ENCODE measurements at regions not wholly inside any gene's neighbourhood (a gene's known extent, or its start where the extent isn't known, plus 50 kb on each side); places are given as distances from the start of the nearest gene placed in this dataset.

DNA sequence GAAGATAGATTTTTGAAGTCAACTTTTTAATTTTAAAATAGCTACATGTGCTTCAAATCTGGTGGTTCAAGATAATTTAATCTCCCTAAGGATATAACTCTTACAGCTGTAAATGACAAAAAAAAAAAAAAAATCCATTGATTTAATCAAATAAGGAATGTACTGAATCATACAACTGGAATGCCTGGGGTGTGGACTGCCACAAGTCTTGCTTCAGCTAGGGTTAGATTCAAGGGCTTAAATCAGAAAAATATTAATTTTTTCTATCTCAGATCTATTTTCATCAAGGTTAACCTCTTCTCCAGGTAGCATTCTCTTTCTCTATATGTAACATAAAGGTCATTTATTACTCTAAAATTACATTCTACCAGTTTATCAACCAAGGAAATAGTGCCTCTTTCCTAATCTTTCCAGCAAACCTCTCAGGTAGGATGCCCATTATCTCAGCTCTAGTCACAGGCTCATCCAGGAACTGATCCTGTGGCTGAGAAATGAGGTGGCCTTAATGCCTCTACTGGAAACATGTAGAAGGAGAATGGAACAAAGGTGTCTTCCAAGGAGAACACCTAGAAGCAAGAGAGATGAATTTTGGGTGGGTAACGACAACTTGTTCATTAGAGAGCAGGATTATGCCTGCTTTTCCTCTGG, 466.9 kb downstream of the CBLN4 start:
- H3K9me3 Mint-ChIP-seq (ENCODE audit: low read depth): peaks cover 21% of the 10 kb centered on the region
- H3K27me3 Mint-ChIP-seq (ENCODE audit: low read depth): no peaks in the 10 kb centered on the region
- no peak overlapping the region for H3K4me3 Mint-ChIP-seq (ENCODE audit: unreplicated experiment)
- DNase-seq (ENCODE audit: low spot score): no peak
- TF ChIP-seq, protein P1, sequence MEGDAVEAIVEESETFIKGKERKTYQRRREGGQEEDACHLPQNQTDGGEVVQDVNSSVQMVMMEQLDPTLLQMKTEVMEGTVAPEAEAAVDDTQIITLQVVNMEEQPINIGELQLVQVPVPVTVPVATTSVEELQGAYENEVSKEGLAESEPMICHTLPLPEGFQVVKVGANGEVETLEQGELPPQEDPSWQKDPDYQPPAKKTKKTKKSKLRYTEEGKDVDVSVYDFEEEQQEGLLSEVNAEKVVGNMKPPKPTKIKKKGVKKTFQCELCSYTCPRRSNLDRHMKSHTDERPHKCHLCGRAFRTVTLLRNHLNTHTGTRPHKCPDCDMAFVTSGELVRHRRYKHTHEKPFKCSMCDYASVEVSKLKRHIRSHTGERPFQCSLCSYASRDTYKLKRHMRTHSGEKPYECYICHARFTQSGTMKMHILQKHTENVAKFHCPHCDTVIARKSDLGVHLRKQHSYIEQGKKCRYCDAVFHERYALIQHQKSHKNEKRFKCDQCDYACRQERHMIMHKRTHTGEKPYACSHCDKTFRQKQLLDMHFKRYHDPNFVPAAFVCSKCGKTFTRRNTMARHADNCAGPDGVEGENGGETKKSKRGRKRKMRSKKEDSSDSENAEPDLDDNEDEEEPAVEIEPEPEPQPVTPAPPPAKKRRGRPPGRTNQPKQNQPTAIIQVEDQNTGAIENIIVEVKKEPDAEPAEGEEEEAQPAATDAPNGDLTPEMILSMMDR (IDR thresholded peaks at IDR 0.05): no peak
- H3K27ac Mint-ChIP-seq (ENCODE audit: unreplicated experiment): no peak overlapping the region
- H3K4me1 Mint-ChIP-seq (ENCODE audit: low read depth): no peaks in the 10 kb centered on the region
- no peaks in the 10 kb centered on the region for H3K36me3 Mint-ChIP-seq (ENCODE audit: low read depth)

GRCh38 chr20:55535366-55535765, 470.0 kb downstream of the CBLN4 start:
- Mint-ChIP-seq H3K36me3 (ENCODE audit: low read depth) (no peaks in the 10 kb centered on the region), H3K27me3 (ENCODE audit: low read depth) (no peaks in the 10 kb centered on the region), H3K4me1 (ENCODE audit: low read depth) (no peaks in the 10 kb centered on the region), H3K4me3 (ENCODE audit: unreplicated experiment) (no peak overlapping the region), H3K27ac (ENCODE audit: unreplicated experiment) (no peak overlapping the region), H3K9me3 (ENCODE audit: low read depth) (peaks cover 21% of the 10 kb centered on the region)
- no peak for DNase-seq (ENCODE audit: low spot score)
- TF ChIP-seq, protein P1 (IDR thresholded peaks at IDR 0.05): no peak

GRCh38 chr20:55533632-55534031, 471.7 kb downstream of the CBLN4 start:
- H3K27me3 Mint-ChIP-seq (ENCODE audit: low read depth): no peaks in the 10 kb centered on the region
- no peak for DNase-seq (ENCODE audit: low spot score)
- peaks cover 19% of the 10 kb centered on the region for H3K9me3 Mint-ChIP-seq (ENCODE audit: low read depth)
- no peaks in the 10 kb centered on the region for H3K36me3 Mint-ChIP-seq (ENCODE audit: low read depth)
- H3K4me3 Mint-ChIP-seq (ENCODE audit: unreplicated experiment): no peak overlapping the region
- no peaks in the 10 kb centered on the region for H3K4me1 Mint-ChIP-seq (ENCODE audit: low read depth)
- TF ChIP-seq, protein P1 (IDR thresholded peaks at IDR 0.05): no peak
- H3K27ac Mint-ChIP-seq (ENCODE audit: unreplicated experiment): no peak overlapping the region

DNA sequence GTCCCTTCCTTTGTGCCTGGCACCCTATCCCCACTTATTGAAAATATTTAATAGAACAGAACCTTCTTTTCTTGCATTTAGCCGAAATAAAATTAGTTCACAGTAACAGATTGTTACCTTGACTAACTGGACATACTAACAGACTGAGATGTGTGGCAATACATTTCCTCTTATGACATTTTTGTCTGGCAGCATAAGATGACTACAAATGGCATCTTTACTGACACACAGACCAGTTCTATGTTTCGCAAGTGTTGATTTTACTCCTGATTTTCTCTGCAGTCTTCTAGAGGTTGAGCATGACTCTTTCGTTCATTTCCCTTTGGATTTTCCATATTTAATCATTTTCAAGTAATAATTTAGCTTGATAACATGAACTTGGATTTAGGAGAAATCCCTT, 474.6 kb downstream of the CBLN4 start:
- Mint-ChIP-seq H3K27me3 (ENCODE audit: low read depth) (no peaks in the 10 kb centered on the region), H3K36me3 (ENCODE audit: low read depth) (no peaks in the 10 kb centered on the region), H3K27ac (ENCODE audit: unreplicated experiment) (no peak overlapping the region), H3K4me1 (ENCODE audit: low read depth) (no peaks in the 10 kb centered on the region), H3K4me3 (ENCODE audit: unreplicated experiment) (no peak overlapping the region), H3K9me3 (ENCODE audit: low read depth) (peaks cover 19% of the 10 kb centered on the region)
- TF ChIP-seq, protein P1 (IDR thresholded peaks at IDR 0.05): no peak
- no peak for DNase-seq (ENCODE audit: low spot score)

- no peaks in the 10 kb centered on the region for H3K27me3 Mint-ChIP-seq (ENCODE audit: low read depth)
- no peak overlapping the region for H3K27ac Mint-ChIP-seq (ENCODE audit: unreplicated experiment)
- H3K36me3 Mint-ChIP-seq (ENCODE audit: low read depth): no peaks in the 10 kb centered on the region
- no peaks in the 10 kb centered on the region for H3K4me1 Mint-ChIP-seq (ENCODE audit: low read depth)
- peaks cover 23% of the 10 kb centered on the region for H3K9me3 Mint-ChIP-seq (ENCODE audit: low read depth)
- H3K4me3 Mint-ChIP-seq (ENCODE audit: unreplicated experiment): no peak overlapping the region
- TF ChIP-seq, protein P1 (IDR thresholded peaks at IDR 0.05): no peak
- no peak for DNase-seq (ENCODE audit: low spot score)
Measured at GRCh38 chr20:55528482-55528881, 476.8 kb downstream of the CBLN4 start.

All from chondrocyte (in vitro differentiated cells).